Fibroblast of lung (primary cell): ENCODE measurements at regions not wholly inside any gene's neighbourhood (a gene's known extent, or its start where the extent isn't known, plus 50 kb on each side); places are given as distances from the start of the nearest gene placed in this dataset.

Experiments used
- DNase-seq, 2 donors: peaks; one replicate each; pipeline versions ENCODE4 v3.0.0 to v3.0.0-alpha.2; 2010; ENCODE audit warnings: low read depth in 2 of 2
- H2AFZ ChIP-seq: 2 replicates; pipeline ENCODE4 v1.5.1; 2012; ENCODE audit warnings: low read length, control low read depth, inconsistent platforms
- H3K27ac ChIP-seq: 2 replicates; pipeline ENCODE4 v1.5.1; 2011; ENCODE audit warnings: low read length, control low read depth; ENCODE audit not compliant: insufficient read depth
- H3K27me3 ChIP-seq: 2 replicates; pipeline ENCODE4 v1.5.1; 2011; ENCODE audit warnings: mild to moderate bottlenecking, low read length; ENCODE audit not compliant: control insufficient read depth, insufficient read depth
- H3K36me3 ChIP-seq: 2 replicates; pipeline ENCODE4 v1.5.1; 2011; ENCODE audit warnings: low read length; ENCODE audit not compliant: control insufficient read depth, insufficient read depth
- H3K4me1 ChIP-seq: 2 replicates; pipeline ENCODE4 v1.5.1; 2011; ENCODE audit warnings: low read length; ENCODE audit not compliant: control insufficient read depth, insufficient read depth; ENCODE audit errors: extremely low read depth
- H3K4me2 ChIP-seq: 2 replicates; pipeline ENCODE4 v1.5.1; 2011; ENCODE audit warnings: low read length, control low read depth; ENCODE audit not compliant: insufficient read depth; ENCODE audit errors: extremely low read depth
- H3K4me3 ChIP-seq, 4 experiments: fragments of 200-600 bp in 1 of 4; sonication (generic) in 1 of 4; replicated peaks in 1 of 4; 2 replicates each; pipeline ENCODE4 v1.5.1; 2011 to 2016; ENCODE audit warnings: low read length in 4 of 4, low read depth in 3 of 4, mild to moderate bottlenecking in 3 of 4, control low read depth in 2 of 4, inconsistent platforms in 1 of 4, mixed read lengths in 1 of 4; ENCODE audit not compliant: insufficient read depth in 1 of 4; ENCODE audit errors: control extremely low read depth in 1 of 4
- H3K79me2 ChIP-seq: 2 replicates; pipeline ENCODE4 v1.5.1; 2012; ENCODE audit warnings: mild to moderate bottlenecking, low read length, inconsistent platforms; ENCODE audit not compliant: control insufficient read depth, insufficient read depth
- H3K9ac ChIP-seq: 2 replicates; pipeline ENCODE4 v1.5.1; 2011; ENCODE audit warnings: mild to moderate bottlenecking, low read length, control low read depth; ENCODE audit not compliant: insufficient read depth
- H3K9me3 ChIP-seq: 2 replicates; pipeline ENCODE4 v1.5.1; 2012; ENCODE audit warnings: low read depth, low read length; ENCODE audit not compliant: control insufficient read depth, insufficient read depth
- H4K20me1 ChIP-seq: 2 replicates; pipeline ENCODE4 v1.5.1; 2011; ENCODE audit warnings: low read length; ENCODE audit not compliant: control insufficient read depth, insufficient read depth; ENCODE audit errors: extremely low read depth
- CTCF ChIP-seq, 2 donors: IDR thresholded peaks in 1 of 2; conservative IDR thresholded peaks in 1 of 2; 1 replicate in 1 of 2; 2 replicates in 1 of 2; pipeline ENCODE4 v1.5.1; 2011 to 2012; ENCODE audit warnings: low read length in 2 of 2, control low read depth in 1 of 2, inconsistent platforms in 1 of 2, low read depth in 1 of 2, mild to moderate bottlenecking in 1 of 2
- EZH2 ChIP-seq: IDR thresholded peaks from 2 replicates; pipeline ENCODE4 v1.5.1; 2012; ENCODE audit warnings: low read length, control low read depth, mild to moderate bottlenecking; ENCODE audit errors: missing control alignments

DNA sequence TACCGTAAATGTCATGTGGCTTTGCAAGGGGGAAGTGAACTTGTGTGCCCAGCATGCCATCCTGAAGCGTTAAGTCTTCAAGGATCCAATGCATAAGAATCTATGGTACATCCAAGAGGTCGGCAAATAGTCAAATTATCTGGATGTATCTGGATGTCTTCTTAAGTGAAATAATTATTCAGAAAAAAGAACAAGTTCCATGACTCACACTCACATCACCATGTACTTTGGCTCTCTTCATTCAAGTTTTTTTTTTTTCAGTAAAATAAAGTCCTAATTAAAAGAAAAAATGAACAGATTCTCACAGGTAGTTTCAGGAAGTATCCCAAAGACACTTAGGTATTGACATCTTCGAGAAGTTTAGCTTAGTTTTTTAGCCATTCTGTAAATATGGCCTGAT is 62.7 kb upstream of the MEGF10 start:
- H3K4me2 ChIP-seq = no peak overlapping the region
- peaks cover 2% of the 10 kb centered on the region for H3K4me1 ChIP-seq
- H3K27ac ChIP-seq = no peak overlapping the region
- H3K9me3 ChIP-seq = no peaks in the 10 kb centered on the region
- TF ChIP-seq CTCF (conservative IDR thresholded peaks at IDR 0.05 in 1 of 2, IDR thresholded peaks at IDR 0.05 in 1 of 2; ENCODE audit: low read depth in 1 of 2, low read length in 2 of 2) = no peak
- no peak for TF ChIP-seq EZH2
- no peak overlapping the region for H2AFZ ChIP-seq
- H3K79me2 ChIP-seq = no peaks in the 10 kb centered on the region
- H3K27me3 ChIP-seq = no peaks in the 10 kb centered on the region
- H3K4me3 ChIP-seq = no peak overlapping the region
- no peak overlapping the region for H3K9ac ChIP-seq
- no peaks in the 10 kb centered on the region for H3K36me3 ChIP-seq
- H4K20me1 ChIP-seq = no peaks in the 10 kb centered on the region
- DNase-seq = peak; percentile 19 to 24

- Histone ChIP-seq H4K20me1 (no peaks in the 10 kb centered on the region), H3K27ac (no peak overlapping the region), H2AFZ (peak overlapping the region; percentile 45), H3K9ac (no peak overlapping the region), H3K4me1 (peaks cover 2% of the 10 kb centered on the region), H3K79me2 (no peaks in the 10 kb centered on the region), H3K4me2 (peak overlapping the region; percentile 59), H3K27me3 (no peaks in the 10 kb centered on the region), H3K4me3 (peak overlapping the region in 2 of 4 experiments; percentile 51 to 65), H3K9me3 (no peaks in the 10 kb centered on the region), H3K36me3 (no peaks in the 10 kb centered on the region)
- TF ChIP-seq EZH2 (no peak), CTCF (conservative IDR thresholded peaks at IDR 0.05 in 1 of 2, IDR thresholded peaks at IDR 0.05 in 1 of 2; ENCODE audit: low read depth in 1 of 2, low read length in 2 of 2) (no peak)
- peak in 1 of 2 donors; percentile 6 for DNase-seq
Observed at GRCh38 chr5:127228540-127229184, 61.9 kb upstream of the MEGF10 start.

- peak; percentile 31 to 33 for DNase-seq
- H3K4me3 ChIP-seq = peak overlapping the region; percentile 36 to 66 (median 53)
- peak overlapping the region; percentile 59 for H3K4me2 ChIP-seq
- TF ChIP-seq CTCF (conservative IDR thresholded peaks at IDR 0.05 in 1 of 2, IDR thresholded peaks at IDR 0.05 in 1 of 2; ENCODE audit: low read depth in 1 of 2, low read length in 2 of 2) (peak; percentile 12 to 17), EZH2 (no peak)
- peaks cover 2% of the 10 kb centered on the region for H3K4me1 ChIP-seq
- no peaks in the 10 kb centered on the region for H3K79me2 ChIP-seq
- H3K9me3 ChIP-seq = no peaks in the 10 kb centered on the region
- no peak overlapping the region for H3K9ac ChIP-seq
- no peaks in the 10 kb centered on the region for H3K27me3 ChIP-seq
- peak overlapping the region; percentile 39 for H2AFZ ChIP-seq
- H4K20me1 ChIP-seq = no peaks in the 10 kb centered on the region
- no peaks in the 10 kb centered on the region for H3K36me3 ChIP-seq
- H3K27ac ChIP-seq = no peak overlapping the region
Observed at GRCh38 chr5:127229185-127229889, 61.3 kb upstream of the MEGF10 start.
